ENCODE measurements at regions not wholly inside any gene's neighbourhood (a gene's known extent, or its start where the extent isn't known, plus 50 kb on each side); places are given as distances from the start of the nearest gene placed in this dataset.

DNA sequence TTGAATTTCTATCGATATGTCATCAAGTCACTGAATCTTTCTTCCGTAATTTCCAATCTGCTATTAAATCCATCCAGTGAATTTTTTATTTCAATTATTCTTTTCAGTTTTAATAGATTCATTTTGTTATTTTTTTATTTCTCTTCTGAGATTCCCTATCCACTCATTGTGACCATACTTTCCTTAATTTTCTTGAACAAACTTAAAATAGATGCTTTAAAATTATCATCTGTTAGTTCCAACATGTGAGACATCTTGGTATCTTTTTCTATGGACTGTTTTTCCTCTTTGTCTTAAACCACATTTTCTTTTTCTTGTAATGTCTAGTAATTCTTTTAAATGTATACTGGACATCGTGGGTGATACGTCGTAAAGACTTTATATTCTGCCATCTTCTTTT lies 236.6 kb upstream of the TLE3 start:
- CTCF ChIA-PET: no interaction called here

DNA sequence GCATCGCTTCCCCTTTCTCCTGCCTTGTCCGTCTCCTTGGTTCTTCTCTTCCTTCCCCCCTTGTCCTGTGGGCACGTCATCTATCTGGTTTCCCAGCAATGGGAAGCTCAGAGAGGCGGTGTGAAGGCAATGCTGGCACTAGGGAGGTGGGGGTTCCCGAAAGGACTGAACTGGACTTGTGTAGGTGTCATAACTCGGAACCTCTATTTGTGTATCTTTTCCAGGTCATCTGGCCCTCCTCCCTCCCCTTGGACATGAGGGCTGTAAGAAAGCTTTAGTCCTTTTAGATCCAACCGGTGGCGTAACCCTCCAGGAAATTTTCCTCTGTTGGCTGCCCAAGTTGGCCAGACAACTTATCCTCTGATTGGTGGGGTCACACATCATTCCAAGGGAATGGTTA lies 231.5 kb upstream of the TLE3 start:
- no TSS peak for BruUV-seq (replicated peaks)
- DNase-seq (ENCODE audit: low spot score): no peak
- peaks cover 9% of the 10 kb centered on the region for H3K4me1 ChIP-seq (ENCODE audit: insufficient read depth, low read length, poor library complexity, severe bottlenecking)
- intact Hi-C loops (cut with micrococcal nuclease; ENCODE audit: unreplicated experiment): no loop called here
- ChIA-PET CTCF (no interaction called here), POLR2A (ENCODE audit: low non-redundant PET) (no interaction called here)
- no peak overlapping the region for H3K4me3 ChIP-seq (ENCODE audit: low read depth, low read length, poor library complexity, severe bottlenecking)
- no peaks in the 10 kb centered on the region for H3K36me3 ChIP-seq (ENCODE audit: insufficient read depth, low read length, poor library complexity, severe bottlenecking)
- H3K27me3 ChIP-seq (replicated peaks; ENCODE audit: insufficient read depth, low read depth, low read length, poor library complexity): no peaks in the 10 kb centered on the region
- peaks cover 11% of the 10 kb centered on the region for H3K9me3 ChIP-seq (ENCODE audit: low read depth, low read length, poor library complexity, severe bottlenecking)
- H3K27ac ChIP-seq (ENCODE audit: low read depth, low read length, poor library complexity, severe bottlenecking): no peak overlapping the region
- no peak for TF ChIP-seq EZH2 (IDR thresholded peaks at IDR 0.05; ENCODE audit: borderline replicate concordance, low read depth, low read length, poor library complexity, severe bottlenecking)
- TF ChIP-seq, protein P1, sequence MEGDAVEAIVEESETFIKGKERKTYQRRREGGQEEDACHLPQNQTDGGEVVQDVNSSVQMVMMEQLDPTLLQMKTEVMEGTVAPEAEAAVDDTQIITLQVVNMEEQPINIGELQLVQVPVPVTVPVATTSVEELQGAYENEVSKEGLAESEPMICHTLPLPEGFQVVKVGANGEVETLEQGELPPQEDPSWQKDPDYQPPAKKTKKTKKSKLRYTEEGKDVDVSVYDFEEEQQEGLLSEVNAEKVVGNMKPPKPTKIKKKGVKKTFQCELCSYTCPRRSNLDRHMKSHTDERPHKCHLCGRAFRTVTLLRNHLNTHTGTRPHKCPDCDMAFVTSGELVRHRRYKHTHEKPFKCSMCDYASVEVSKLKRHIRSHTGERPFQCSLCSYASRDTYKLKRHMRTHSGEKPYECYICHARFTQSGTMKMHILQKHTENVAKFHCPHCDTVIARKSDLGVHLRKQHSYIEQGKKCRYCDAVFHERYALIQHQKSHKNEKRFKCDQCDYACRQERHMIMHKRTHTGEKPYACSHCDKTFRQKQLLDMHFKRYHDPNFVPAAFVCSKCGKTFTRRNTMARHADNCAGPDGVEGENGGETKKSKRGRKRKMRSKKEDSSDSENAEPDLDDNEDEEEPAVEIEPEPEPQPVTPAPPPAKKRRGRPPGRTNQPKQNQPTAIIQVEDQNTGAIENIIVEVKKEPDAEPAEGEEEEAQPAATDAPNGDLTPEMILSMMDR (conservative IDR thresholded peaks at IDR 0.05; ENCODE audit: low read depth, low read length): no peak

More for the DNA sequence above, 236.6 kb upstream of the TLE3 start:
- no peak for DNase-seq (ENCODE audit: low spot score)
- TF ChIP-seq, protein P1 (conservative IDR thresholded peaks at IDR 0.05; ENCODE audit: low read depth, low read length): no peak
- no TSS peak for BruUV-seq (replicated peaks)
- no peaks in the 10 kb centered on the region for H3K36me3 ChIP-seq (ENCODE audit: insufficient read depth, low read length, poor library complexity, severe bottlenecking)
- POLR2A ChIA-PET (ENCODE audit: low non-redundant PET): no interaction called here
- H3K27me3 ChIP-seq (replicated peaks; ENCODE audit: insufficient read depth, low read depth, low read length, poor library complexity): no peaks in the 10 kb centered on the region
- intact Hi-C loops (cut with micrococcal nuclease; ENCODE audit: unreplicated experiment): no loop called here
- peaks cover 19% of the 10 kb centered on the region for H3K9me3 ChIP-seq (ENCODE audit: low read depth, low read length, poor library complexity, severe bottlenecking)
- H3K4me3 ChIP-seq (ENCODE audit: low read depth, low read length, poor library complexity, severe bottlenecking): no peak overlapping the region
- no peak overlapping the region for H3K27ac ChIP-seq (ENCODE audit: low read depth, low read length, poor library complexity, severe bottlenecking)
- no peaks in the 10 kb centered on the region for H3K4me1 ChIP-seq (ENCODE audit: insufficient read depth, low read length, poor library complexity, severe bottlenecking)

DNA sequence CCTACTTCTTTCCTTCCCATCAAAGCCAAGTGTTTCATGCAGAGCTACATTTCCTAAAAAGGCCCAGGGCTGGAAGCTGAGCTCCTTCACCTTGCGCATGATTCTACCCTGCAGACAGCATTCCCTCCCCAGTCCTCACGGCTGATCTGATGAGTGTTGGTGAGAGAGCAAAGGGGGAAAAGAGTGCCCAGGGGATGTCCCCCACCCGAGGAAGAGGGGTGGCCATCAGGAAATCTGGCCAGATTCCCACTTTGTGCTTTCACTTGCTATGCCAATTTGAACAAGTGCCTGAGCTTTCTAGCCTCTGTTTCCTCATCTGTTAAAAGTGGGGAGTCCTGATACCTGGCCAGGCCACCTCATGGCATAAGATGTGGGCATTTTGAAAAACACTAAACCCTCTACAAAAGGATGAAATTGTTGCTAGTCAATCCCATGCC lies 231.0 kb upstream of the TLE3 start:
- BruUV-seq (replicated peaks): no TSS peak
- no peak for DNase-seq (ENCODE audit: low spot score)

More for the DNA sequence above, 231.0 kb upstream of the TLE3 start:
- intact Hi-C loops (cut with micrococcal nuclease; ENCODE audit: unreplicated experiment): no loop called here
- Histone ChIP-seq H3K4me1 (ENCODE audit: insufficient read depth, low read length, poor library complexity, severe bottlenecking) (peaks cover 13% of the 10 kb centered on the region), H3K27ac (ENCODE audit: low read depth, low read length, poor library complexity, severe bottlenecking) (no peak overlapping the region), H3K27me3 (replicated peaks; ENCODE audit: insufficient read depth, low read depth, low read length, poor library complexity) (no peaks in the 10 kb centered on the region), H3K9me3 (ENCODE audit: low read depth, low read length, poor library complexity, severe bottlenecking) (peaks cover 6% of the 10 kb centered on the region), H3K4me3 (ENCODE audit: low read depth, low read length, poor library complexity, severe bottlenecking) (no peak overlapping the region), H3K36me3 (ENCODE audit: insufficient read depth, low read length, poor library complexity, severe bottlenecking) (no peaks in the 10 kb centered on the region)
- ChIA-PET CTCF (no interaction called here), POLR2A (ENCODE audit: low non-redundant PET) (no interaction called here)
- TF ChIP-seq EZH2 (IDR thresholded peaks at IDR 0.05; ENCODE audit: borderline replicate concordance, low read depth, low read length, poor library complexity, severe bottlenecking): no peak
- TF ChIP-seq, protein P1 (conservative IDR thresholded peaks at IDR 0.05; ENCODE audit: low read depth, low read length): no peak

Data from A673 (cell line).